GM12878 (cell line): ENCODE measurements at regions not wholly inside any gene's neighbourhood (a gene's known extent, or its start where the extent isn't known, plus 50 kb on each side); places are given as distances from the start of the nearest gene placed in this dataset.

ENCODE experiments used
- ATAC-seq: fragments of 200-7000 bp; cut with Tn5 transposase; 3 replicates; pipeline ENCODE4 v1.9.1; 2020; ENCODE audit warnings: mild to moderate bottlenecking, moderate library complexity
- BruUV-seq: library from RNA; stranded (reverse); fragments of 400-500 nt; replicated peaks from 2 replicates; lab custom pipeline; 2021; lab: Mats Ljungman, UMichigan
- CTCF ChIA-PET: fragments of 300-600 bp; sonication (Branson Sonifier 250); formaldehyde crosslinking; extraction: SDS; loops from one replicate; lab custom pipeline; 2021; ENCODE audit warnings: inconsistent platforms; lab: Yijun Ruan, JAX
- POLR2A ChIA-PET: fragments of 350-600 bp; formaldehyde crosslinking; extraction: SDS; loops from one replicate; lab custom pipeline; 2021; ENCODE audit warnings: inconsistent platforms; lab: Charles Lee
- RAD21 ChIA-PET: fragments of 300-600 bp; sonication (Branson Sonifier 250); formaldehyde crosslinking; loops from one replicate; lab custom pipeline; 2023; ENCODE audit warnings: antibody characterized with exemption; ENCODE audit not compliant: unreplicated experiment; lab: Charles Lee
- SMC1A ChIA-PET: fragments of 300-600 bp; sonication (Branson Sonifier 250); formaldehyde crosslinking; loops from one replicate; lab custom pipeline; 2023; ENCODE audit not compliant: unreplicated experiment, uncharacterized antibody; lab: Charles Lee
- DNase-seq: peaks from one replicate; pipeline ENCODE4 v3.0.0-alpha.2; 2011; ENCODE audit warnings: low read depth, low spot score
- FAIRE-seq: peaks from 3 replicates; lab custom pipeline; 2011; peaks lifted over from hg19 to GRCh38; lab: Jason Lieb, UNC
- H2AFZ ChIP-seq: 2 replicates; pipeline ENCODE4 v1.6.0; 2011; ENCODE audit warnings: low read depth, low read length, control low read depth; ENCODE audit not compliant: control insufficient read depth
- H3K27ac ChIP-seq: 2 replicates; pipeline ENCODE4 v1.5.1; 2011; ENCODE audit warnings: control low read depth; ENCODE audit not compliant: control insufficient read depth, insufficient read depth
- H3K27me3 ChIP-seq, 2 experiments: replicated peaks in 1 of 2; 2 replicates each; pipeline versions ENCODE4 v1.6.0 to v1.6.1; 2011; ENCODE audit warnings: low read length in 1 of 2; ENCODE audit not compliant: control insufficient read depth in 2 of 2, insufficient read depth in 2 of 2
- H3K36me3 ChIP-seq, 2 experiments: 2 replicates each; pipeline ENCODE4 v1.5.1; 2011; ENCODE audit warnings: low read length in 1 of 2; ENCODE audit not compliant: control insufficient read depth in 2 of 2, insufficient read depth in 2 of 2
- H3K4me1 ChIP-seq: 2 replicates; pipeline ENCODE4 v1.6.1; 2011; ENCODE audit warnings: mild to moderate bottlenecking, low read length, moderate library complexity, mixed read lengths; ENCODE audit not compliant: control insufficient read depth, insufficient read depth
- H3K4me2 ChIP-seq: 2 replicates; pipeline ENCODE4 v1.6.0; 2011; ENCODE audit warnings: control low read depth; ENCODE audit not compliant: control insufficient read depth, insufficient read depth
- H3K4me3 ChIP-seq: fragments of 200-600 bp; sonication (generic); 2 replicates; pipeline ENCODE4 v1.5.1; 2016
- H3K79me2 ChIP-seq: 2 replicates; pipeline ENCODE4 v1.6.0; 2011; ENCODE audit warnings: low read length; ENCODE audit not compliant: control insufficient read depth, insufficient read depth
- H3K9ac ChIP-seq: 2 replicates; pipeline ENCODE4 v1.8.0; 2011; ENCODE audit warnings: low read length, control low read depth, mixed read lengths; ENCODE audit not compliant: control insufficient read depth, insufficient read depth
- H3K9me3 ChIP-seq: replicated peaks from 3 replicates; pipeline ENCODE4 v1.5.1; 2011; ENCODE audit warnings: mild to moderate bottlenecking, low read length; ENCODE audit not compliant: control insufficient read depth, insufficient read depth
- H4K20me1 ChIP-seq: 2 replicates; pipeline ENCODE4 v1.6.0; 2011; ENCODE audit not compliant: control insufficient read depth, insufficient read depth
- E4F1 ChIP-seq: fragments of 450-650 bp; IDR thresholded peaks from 2 replicates; pipeline ENCODE4 v1.6.1; 2018; ENCODE audit warnings: borderline replicate concordance, mild to moderate bottlenecking; ENCODE audit not compliant: partially characterized antibody
- EP300 ChIP-seq, 2 experiments: fragments of 150-350 bp in 1 of 2; IDR thresholded peaks; 2 replicates each; pipeline ENCODE4 v1.6.1; 2011 to 2012; ENCODE audit warnings: low read depth in 2 of 2, low read length in 2 of 2, borderline replicate concordance in 1 of 2, improper control_type of control experiment in 1 of 2, inconsistent platforms in 1 of 2; ENCODE audit not compliant: control insufficient read depth in 1 of 2
- HCFC1 ChIP-seq: fragments of 150-350 bp; IDR thresholded peaks from 2 replicates; pipeline ENCODE4 v1.6.1; 2014; ENCODE audit warnings: low read length
- IKZF1 ChIP-seq: fragments of 450-650 bp; conservative IDR thresholded peaks from 2 replicates; pipeline ENCODE4 v1.6.1; 2017; ENCODE audit warnings: antibody characterized with exemption, mild to moderate bottlenecking
- JUNB ChIP-seq: IDR thresholded peaks from 2 replicates; pipeline ENCODE4 v1.6.1; 2016; ENCODE audit warnings: antibody characterized with exemption, mild to moderate bottlenecking
- MYC ChIP-seq: IDR thresholded peaks from 2 replicates; pipeline ENCODE4 v1.6.1; 2011; ENCODE audit warnings: mild to moderate bottlenecking, low read length, moderate library complexity, inconsistent platforms; ENCODE audit not compliant: insufficient read depth, insufficient replicate concordance, insufficient read length, severe bottlenecking
- NKRF ChIP-seq: fragments of 450-650 bp; conservative IDR thresholded peaks from 2 replicates; pipeline ENCODE4 v1.6.1; 2017; ENCODE audit warnings: mild to moderate bottlenecking, moderate library complexity
- NR2C1 ChIP-seq: fragments of 450-650 bp; IDR thresholded peaks from 2 replicates; pipeline ENCODE4 v1.6.1; 2017; ENCODE audit warnings: antibody characterized with exemption, mild to moderate bottlenecking, moderate library complexity
- NR2F1 ChIP-seq: fragments of 450-650 bp; conservative IDR thresholded peaks from 2 replicates; pipeline ENCODE4 v1.6.1; 2017; ENCODE audit warnings: mild to moderate bottlenecking
- STAT3 ChIP-seq: IDR thresholded peaks from 2 replicates; pipeline ENCODE4 v1.6.1; 2011; ENCODE audit warnings: low read depth, low read length, improper control_type of control experiment
- SUZ12 ChIP-seq: fragments of 200-600 bp; sonication (generic); IDR thresholded peaks from one replicate; pipeline ENCODE4 v1.6.1; 2018; ENCODE audit warnings: antibody characterized with exemption, mild to moderate bottlenecking; ENCODE audit not compliant: unreplicated experiment
- ZSCAN29 ChIP-seq: fragments of 450-650 bp; IDR thresholded peaks from 2 replicates; pipeline ENCODE4 v1.6.1; 2017; ENCODE audit warnings: mild to moderate bottlenecking, moderate library complexity
- WGBS: methylation state at CpG from one replicate; pipeline ENCODE4 v1.1.6; 2016; ENCODE audit warnings: low lambda C conversion rate; ENCODE audit not compliant: insufficient replicate concordance, insufficient coverage; ENCODE audit errors: missing lambda C conversion rate; 5-methylcytosine and 5-hydroxymethylcytosine counted together
- in situ Hi-C: fragments of 300-500 bp; cut with MboI; formaldehyde crosslinking; loops from 9 replicates; pipeline ENCODE4 v1.14.3; 2018; ENCODE audit warnings: mixed read lengths
- intact Hi-C: fragments of 100-400 bp; cut with micrococcal nuclease; formaldehyde crosslinking; loops from one replicate; pipeline ENCODE4 v1.14.2; 2022; ENCODE audit not compliant: unreplicated experiment

GRCh38 chr11:116344601-116345000 lies 428.2 kb downstream of the BUD13 start (continued):
- no peak for TF ChIP-seq E4F1
- TF ChIP-seq IKZF1: no peak

GRCh38 chr11:116343270-116343669 lies 429.5 kb downstream of the BUD13 start:
- Histone ChIP-seq H4K20me1 (no peaks in the 10 kb centered on the region), H3K27me3 (no peaks in the 10 kb centered on the region), H3K9me3 (no peaks in the 10 kb centered on the region), H3K36me3 (no peaks in the 10 kb centered on the region), H3K4me2 (no peak overlapping the region), H2AFZ (no peak overlapping the region), H3K4me3 (no peak overlapping the region), H3K9ac (no peak overlapping the region), H3K27ac (no peak overlapping the region), H3K4me1 (no peaks in the 10 kb centered on the region), H3K79me2 (no peaks in the 10 kb centered on the region)
- ATAC-seq: no peak
- BruUV-seq: no TSS peak
- no peak for DNase-seq
- WGBS: 42% methylated on average over 3 of the region's 3 CpGs
- ChIA-PET SMC1A (no interaction called here), CTCF (no interaction called here), RAD21 (no interaction called here), POLR2A (no interaction called here)
- FAIRE-seq: no peak
- TF ChIP-seq STAT3 (no peak), SUZ12 (no peak), ZSCAN29 (no peak), EP300 (IDR thresholded peaks at IDR 0.05; ENCODE audit: borderline replicate concordance in 1 of 2, control insufficient read depth in 1 of 2, low read depth in 2 of 2, low read length in 2 of 2) (no peak), NR2C1 (no peak), NKRF (no peak), MYC (no peak), NR2F1 (no peak), HCFC1 (no peak), JUNB (no peak)
- in situ Hi-C loops: no loop called here
- intact Hi-C loops: no loop called here
